Sigmoid colon (tissue), 6 donors: ENCODE measurements at regions not wholly inside any gene's neighbourhood (a gene's known extent, or its start where the extent isn't known, plus 50 kb on each side); places are given as distances from the start of the nearest gene placed in this dataset.

Experiments
- DNase-seq: peaks from one replicate; pipeline ENCODE4 v3.0.0-alpha.2; 2019
- H3K27ac ChIP-seq, 4 donors: fragments of 200-600 bp; sonication (generic); one replicate each; pipeline ENCODE4 v1.5.1; 2016 to 2019; ENCODE audit warnings: mild to moderate bottlenecking in 1 of 4
- H3K27me3 ChIP-seq, 3 donors: fragments of 200-600 bp; sonication (generic); one replicate each; pipeline ENCODE4 v1.5.1; 2019; ENCODE audit warnings: mild to moderate bottlenecking in 1 of 3
- H3K36me3 ChIP-seq, 4 donors: fragments of 200-600 bp; sonication (generic); one replicate each; pipeline ENCODE4 v1.5.1; 2016 to 2019
- H3K4me1 ChIP-seq, 4 donors: fragments of 200-600 bp; sonication (generic); one replicate each; pipeline ENCODE4 v1.5.1; 2017 to 2019
- H3K4me3 ChIP-seq, 4 donors: fragments of 200-600 bp; sonication (generic); one replicate each; pipeline ENCODE4 v1.5.1; 2017 to 2019; ENCODE audit warnings: mild to moderate bottlenecking in 2 of 4, moderate library complexity in 1 of 4
- H3K9me3 ChIP-seq, 4 donors: fragments of 200-600 bp in 3 of 4; sonication (generic) in 3 of 4; one replicate each; pipeline versions ENCODE4 v1.5.1 to v1.6.1; 2013 to 2019
- EP300 ChIP-seq, 4 donors: sonication (generic); formaldehyde crosslinking; IDR thresholded peaks; one replicate each; pipeline ENCODE4 v1.6.1; 2017; ENCODE audit warnings: antibody characterized with exemption in 4 of 4
- POLR2A ChIP-seq, 2 donors: fragments of 450-650 bp; IDR thresholded peaks; one replicate each; pipeline ENCODE4 v1.6.1; 2016; ENCODE audit warnings: antibody characterized with exemption in 2 of 2, mild to moderate bottlenecking in 2 of 2, moderate library complexity in 2 of 2
- POLR2AphosphoS5 ChIP-seq, 4 donors: sonication (generic); formaldehyde crosslinking; IDR thresholded peaks; one replicate each; pipeline ENCODE4 v1.6.1; 2017; ENCODE audit warnings: antibody characterized with exemption in 4 of 4
- WGBS, 2 donors: extraction: QIAGEN DNeasy Blood & Tissue Kit; methylation state at CpG; one replicate each; pipeline ENCODE4 v1.1.7; 2013; 5-methylcytosine and 5-hydroxymethylcytosine counted together
- intact Hi-C: fragments of 100-400 bp; cut with DNase I; formaldehyde crosslinking; loops from one replicate; pipeline ENCODE4 v1.15.1; 2023
- TF ChIP-seq, protein P1 (sequence below), 4 experiments: fragments of 450-650 bp in 3 of 4; fragments of 200-600 bp in 1 of 4; IDR thresholded peaks; one replicate each; pipeline ENCODE4 v1.5.1; 2016 to 2019; ENCODE audit warnings: antibody characterized with exemption in 4 of 4, mild to moderate bottlenecking in 3 of 4, moderate library complexity in 2 of 4
- donor health status: healthy with polysubstance abuse.
- donor health status: healthy.

DNA sequence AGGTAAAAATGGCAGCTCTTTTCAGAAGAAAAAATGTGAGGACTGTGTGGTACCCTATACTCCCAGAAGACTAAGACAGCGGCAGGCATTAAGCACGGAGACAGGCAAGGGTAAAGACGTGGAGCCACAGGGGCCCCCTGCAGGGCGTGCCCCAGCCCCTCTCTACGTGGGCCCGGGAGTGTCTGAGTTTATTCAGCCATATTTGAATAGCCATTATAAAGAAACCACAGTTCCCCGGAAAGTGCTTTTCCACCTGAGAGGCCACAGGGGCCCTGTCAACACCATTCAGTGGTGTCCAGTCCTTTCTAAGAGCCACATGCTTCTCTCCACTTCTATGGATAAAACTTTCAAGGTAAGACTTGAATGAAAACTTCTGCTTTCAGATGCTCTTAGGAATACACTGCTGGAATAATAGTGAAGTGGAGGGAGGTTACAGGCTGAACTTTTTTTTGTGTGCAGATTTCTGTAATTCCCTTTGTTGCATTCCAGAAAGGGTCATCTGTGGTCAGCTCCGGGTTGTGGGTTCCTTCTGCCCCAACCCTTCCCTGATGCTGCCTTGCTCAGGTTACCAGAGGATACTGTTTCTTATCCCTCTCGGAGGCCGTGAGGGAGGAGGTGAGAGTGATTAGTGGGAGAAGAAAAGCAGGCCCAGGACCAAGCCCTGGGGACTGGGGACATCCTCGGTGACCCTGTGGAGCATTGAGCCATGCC lies 58.4 kb downstream of the SLC25A47 start:
- no peak overlapping the region for H3K4me3 ChIP-seq
- intact Hi-C loops: loop anchor here (5.0 kb wide), 2 partner anchors 271 to 1181 kb away; partner anchors contain the start of gene DIO3
- no peak for TF ChIP-seq POLR2AphosphoS5 (IDR thresholded peaks at IDR 0.05)
- TF ChIP-seq, protein P1, sequence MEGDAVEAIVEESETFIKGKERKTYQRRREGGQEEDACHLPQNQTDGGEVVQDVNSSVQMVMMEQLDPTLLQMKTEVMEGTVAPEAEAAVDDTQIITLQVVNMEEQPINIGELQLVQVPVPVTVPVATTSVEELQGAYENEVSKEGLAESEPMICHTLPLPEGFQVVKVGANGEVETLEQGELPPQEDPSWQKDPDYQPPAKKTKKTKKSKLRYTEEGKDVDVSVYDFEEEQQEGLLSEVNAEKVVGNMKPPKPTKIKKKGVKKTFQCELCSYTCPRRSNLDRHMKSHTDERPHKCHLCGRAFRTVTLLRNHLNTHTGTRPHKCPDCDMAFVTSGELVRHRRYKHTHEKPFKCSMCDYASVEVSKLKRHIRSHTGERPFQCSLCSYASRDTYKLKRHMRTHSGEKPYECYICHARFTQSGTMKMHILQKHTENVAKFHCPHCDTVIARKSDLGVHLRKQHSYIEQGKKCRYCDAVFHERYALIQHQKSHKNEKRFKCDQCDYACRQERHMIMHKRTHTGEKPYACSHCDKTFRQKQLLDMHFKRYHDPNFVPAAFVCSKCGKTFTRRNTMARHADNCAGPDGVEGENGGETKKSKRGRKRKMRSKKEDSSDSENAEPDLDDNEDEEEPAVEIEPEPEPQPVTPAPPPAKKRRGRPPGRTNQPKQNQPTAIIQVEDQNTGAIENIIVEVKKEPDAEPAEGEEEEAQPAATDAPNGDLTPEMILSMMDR (IDR thresholded peaks at IDR 0.05): no peak
- TF ChIP-seq EP300 (IDR thresholded peaks at IDR 0.05): no peak
- TF ChIP-seq POLR2A (IDR thresholded peaks at IDR 0.05): no peak
- WGBS, 2 donors: 64 to 76% methylated on average over 11 of the region's 11 CpGs
- no peak overlapping the region for H3K27ac ChIP-seq
- no peaks in the 10 kb centered on the region for H3K27me3 ChIP-seq
- H3K9me3 ChIP-seq: no peaks in the 10 kb centered on the region
- peaks cover 0 to 32% (median 18%) of the 10 kb centered on the region in 4 donors for H3K4me1 ChIP-seq
- no peak for DNase-seq
- H3K36me3 ChIP-seq: peaks cover 0 to 21% (median 11%) of the 10 kb centered on the region in 4 donors

- Histone ChIP-seq H3K36me3 (peaks cover 0 to 21% (median 11%) of the 10 kb centered on the region in 4 donors), H3K27me3 (no peaks in the 10 kb centered on the region), H3K4me3 (no peak overlapping the region), H3K27ac (no peak overlapping the region), H3K4me1 (peaks cover 0 to 26% (median 13%) of the 10 kb centered on the region in 4 donors), H3K9me3 (no peaks in the 10 kb centered on the region)
- no peak for DNase-seq
- WGBS, 2 donors: 82 to 86% methylated on average over 7 of the region's 7 CpGs
- TF ChIP-seq POLR2AphosphoS5 (IDR thresholded peaks at IDR 0.05): no peak
- no peak for TF ChIP-seq POLR2A (IDR thresholded peaks at IDR 0.05)
- intact Hi-C loops: loop anchor here (5.0 kb wide), 2 partner anchors 270 to 1180 kb away; partner anchors contain the start of gene DIO3
These were observed 58.9 kb downstream of the SLC25A47 start for GRCh38 chr14:100382106-100382455.

DNA sequence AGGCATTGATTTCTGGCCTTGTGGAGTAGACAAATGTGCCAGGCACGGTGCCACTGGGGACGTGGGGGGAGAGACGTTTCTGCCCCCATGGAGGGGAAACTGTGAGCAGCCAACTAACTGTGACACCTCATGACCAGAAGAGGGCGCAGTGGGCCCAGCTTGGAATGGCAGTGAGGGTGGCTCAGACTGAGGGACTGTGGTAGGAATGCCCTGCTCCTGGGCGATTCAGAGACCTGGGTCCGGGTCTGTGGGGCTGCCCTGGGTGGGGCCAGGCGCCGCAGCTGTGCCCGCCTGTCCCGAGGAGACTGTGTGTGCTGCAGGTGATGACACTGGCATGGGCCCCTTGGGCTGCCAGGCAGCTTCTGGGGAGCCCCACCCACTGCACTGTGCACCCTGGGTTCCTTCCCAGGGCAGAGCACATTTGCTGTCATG lies 60.6 kb downstream of the SLC25A47 start:
- peak; percentile 74 for DNase-seq
- TF ChIP-seq, protein P1 (IDR thresholded peaks at IDR 0.05): peak; percentile 15 to 80 (median 65)
- no peak for TF ChIP-seq POLR2AphosphoS5 (IDR thresholded peaks at IDR 0.05)
- peaks cover 0 to 21% (median 11%) of the 10 kb centered on the region in 4 donors for H3K36me3 ChIP-seq
- H3K27me3 ChIP-seq: no peaks in the 10 kb centered on the region
- peaks cover 0 to 20% (median 5%) of the 10 kb centered on the region in 4 donors for H3K4me1 ChIP-seq
- H3K4me3 ChIP-seq: no peak overlapping the region
- H3K27ac ChIP-seq: no peak overlapping the region
- no peaks in the 10 kb centered on the region for H3K9me3 ChIP-seq
- WGBS, 2 donors: 6 to 33% methylated on average over 10 of the region's 10 CpGs
- intact Hi-C loops: loop anchor here (5.0 kb wide), 2 partner anchors 269 to 1179 kb away; partner anchors contain the start of gene DIO3

DNA sequence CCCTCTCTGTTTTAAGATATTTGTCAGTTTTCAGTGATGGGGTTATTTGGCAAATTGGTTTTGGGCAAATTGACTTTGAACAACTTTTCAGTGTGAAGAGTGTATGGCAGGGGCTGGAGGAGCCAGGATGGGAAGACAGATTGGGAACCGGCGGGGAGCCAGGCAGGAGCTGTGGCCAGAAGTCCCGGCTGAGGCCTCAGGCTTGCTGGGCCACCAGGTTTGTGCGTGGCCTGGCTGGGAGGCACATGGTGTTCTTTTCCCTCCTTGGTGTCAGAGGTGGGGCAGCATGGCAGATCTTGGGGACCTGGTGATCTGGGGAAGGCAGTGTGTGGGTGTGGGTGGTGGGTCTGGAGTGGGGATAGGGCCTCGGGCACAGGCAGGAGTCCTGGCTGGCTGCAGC lies 61.1 kb downstream of the SLC25A47 start:
- no peak for DNase-seq
- H3K4me1 ChIP-seq: peaks cover 0 to 20% (median 5%) of the 10 kb centered on the region in 4 donors
- H3K4me3 ChIP-seq: no peak overlapping the region
- no peak overlapping the region for H3K27ac ChIP-seq
- H3K36me3 ChIP-seq: peaks cover 0 to 21% (median 11%) of the 10 kb centered on the region in 4 donors
- no peaks in the 10 kb centered on the region for H3K9me3 ChIP-seq
- TF ChIP-seq POLR2AphosphoS5 (IDR thresholded peaks at IDR 0.05): no peak
- TF ChIP-seq, protein P1 (IDR thresholded peaks at IDR 0.05): no peak
- no peak for TF ChIP-seq EP300 (IDR thresholded peaks at IDR 0.05)
- no peak for TF ChIP-seq POLR2A (IDR thresholded peaks at IDR 0.05)
- WGBS, 2 donors: 92 to 93% methylated on average over 5 of the region's 5 CpGs
- no peaks in the 10 kb centered on the region for H3K27me3 ChIP-seq
- intact Hi-C loops: loop anchor here (5.0 kb wide), 2 partner anchors 268 to 1178 kb away; partner anchors contain the start of gene DIO3
